Kidney epithelial cell (primary cell): ENCODE measurements at regions not wholly inside any gene's neighbourhood (a gene's known extent, or its start where the extent isn't known, plus 50 kb on each side); places are given as distances from the start of the nearest gene placed in this dataset.
A peak's percentile ranks its signal among the peaks of the same experiment; 100 is the strongest.
"Not testable (repeated sequence)": the region's sequence is repeated elsewhere in the genome, so short reads cannot be mapped to it uniquely, and the experiment has no call there.

ENCODE experiments used
- DNase-seq: peaks from one replicate; pipeline ENCODE4 v3.0.0-alpha.2; 2010; ENCODE audit warnings: low read depth
- H3K27me3 ChIP-seq: 2 replicates; pipeline ENCODE4 v1.6.0; 2011; ENCODE audit warnings: low read length; ENCODE audit not compliant: control insufficient read depth, insufficient read depth
- H3K36me3 ChIP-seq: 2 replicates; pipeline ENCODE4 v1.5.1; 2011; ENCODE audit warnings: low read length; ENCODE audit not compliant: control insufficient read depth, insufficient read depth
- H3K4me3 ChIP-seq: 2 replicates; pipeline ENCODE4 v1.5.1; 2011; ENCODE audit warnings: low read depth, mild to moderate bottlenecking, control low read depth, low read length
- TF ChIP-seq, protein P1 (sequence below): IDR thresholded peaks from 2 replicates; pipeline ENCODE4 v1.5.1; 2011; ENCODE audit warnings: mild to moderate bottlenecking, moderate library complexity, low read length, control low read depth, inconsistent platforms; ENCODE audit not compliant: insufficient read depth, poor library complexity, severe bottlenecking

GRCh38 chr4:189143263-189143952, 797.3 kb upstream of the FRG1 start:
- H3K36me3 ChIP-seq: no peaks in the 10 kb centered on the region
- peak; percentile 79 for DNase-seq
- TF ChIP-seq, protein P1, sequence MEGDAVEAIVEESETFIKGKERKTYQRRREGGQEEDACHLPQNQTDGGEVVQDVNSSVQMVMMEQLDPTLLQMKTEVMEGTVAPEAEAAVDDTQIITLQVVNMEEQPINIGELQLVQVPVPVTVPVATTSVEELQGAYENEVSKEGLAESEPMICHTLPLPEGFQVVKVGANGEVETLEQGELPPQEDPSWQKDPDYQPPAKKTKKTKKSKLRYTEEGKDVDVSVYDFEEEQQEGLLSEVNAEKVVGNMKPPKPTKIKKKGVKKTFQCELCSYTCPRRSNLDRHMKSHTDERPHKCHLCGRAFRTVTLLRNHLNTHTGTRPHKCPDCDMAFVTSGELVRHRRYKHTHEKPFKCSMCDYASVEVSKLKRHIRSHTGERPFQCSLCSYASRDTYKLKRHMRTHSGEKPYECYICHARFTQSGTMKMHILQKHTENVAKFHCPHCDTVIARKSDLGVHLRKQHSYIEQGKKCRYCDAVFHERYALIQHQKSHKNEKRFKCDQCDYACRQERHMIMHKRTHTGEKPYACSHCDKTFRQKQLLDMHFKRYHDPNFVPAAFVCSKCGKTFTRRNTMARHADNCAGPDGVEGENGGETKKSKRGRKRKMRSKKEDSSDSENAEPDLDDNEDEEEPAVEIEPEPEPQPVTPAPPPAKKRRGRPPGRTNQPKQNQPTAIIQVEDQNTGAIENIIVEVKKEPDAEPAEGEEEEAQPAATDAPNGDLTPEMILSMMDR: no peak

GRCh38 chr4:189147005-189147929, 793.4 kb upstream of the FRG1 start:
- H3K4me3 ChIP-seq: no peak overlapping the region
- no peaks in the 10 kb centered on the region for H3K27me3 ChIP-seq
- no peaks in the 10 kb centered on the region for H3K36me3 ChIP-seq
- TF ChIP-seq, protein P1: no peak
- no peak for DNase-seq

More at GRCh38 chr4:189143263-189143952, 797.3 kb upstream of the FRG1 start:
- Histone ChIP-seq H3K27me3 (no peaks in the 10 kb centered on the region), H3K4me3 (no peak overlapping the region)

GRCh38 chr4:189155083-189155482, 785.6 kb upstream of the FRG1 start:
- not testable (repeated sequence) for DNase-seq, H3K36me3 ChIP-seq, H3K4me3 ChIP-seq, H3K27me3 ChIP-seq

DNA sequence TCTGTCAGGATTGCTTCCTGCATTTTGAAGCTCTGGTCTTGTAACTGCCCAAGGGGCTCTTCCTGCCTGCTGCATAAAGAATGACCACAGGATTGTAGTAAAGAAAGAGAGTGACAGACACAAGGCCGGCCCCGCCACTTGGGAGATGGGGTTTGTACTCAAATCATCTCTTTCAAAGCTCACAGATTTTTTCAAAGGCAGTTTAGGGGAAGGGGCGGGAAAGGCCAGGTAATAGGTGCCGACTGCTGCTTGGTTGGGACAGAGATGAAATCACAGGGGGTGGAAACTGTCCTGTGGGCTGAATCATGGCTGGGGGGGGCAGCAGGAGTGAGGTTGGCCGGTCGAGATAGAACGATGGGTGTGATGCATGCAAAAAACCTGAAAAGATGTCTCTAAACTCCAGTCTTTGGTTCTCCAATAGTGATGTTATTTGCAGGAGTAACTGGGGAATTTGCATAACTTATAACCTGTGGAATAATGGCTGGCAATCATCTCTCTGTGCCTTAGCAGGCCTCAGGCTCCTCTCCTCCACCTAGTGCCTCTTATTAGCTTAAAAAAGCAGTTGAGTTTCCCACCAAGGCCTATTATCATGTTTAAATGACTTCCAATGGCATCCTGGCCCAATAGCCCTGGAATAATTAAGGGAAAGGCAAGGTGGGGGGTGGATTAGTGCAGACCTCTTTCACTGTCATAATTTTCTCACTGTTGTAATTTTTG, 778.4 kb upstream of the FRG1 start:
- TF ChIP-seq, protein P1: no peak
- no peak for DNase-seq
- Histone ChIP-seq H3K36me3 (no peaks in the 10 kb centered on the region), H3K4me3 (no peak overlapping the region), H3K27me3 (no peaks in the 10 kb centered on the region)

- no peak overlapping the region for H3K4me3 ChIP-seq
- no peaks in the 10 kb centered on the region for H3K36me3 ChIP-seq
- no peaks in the 10 kb centered on the region for H3K27me3 ChIP-seq
- DNase-seq: no peak
- TF ChIP-seq, protein P1: no peak
Measured at GRCh38 chr4:189162888-189163287, 777.8 kb upstream of the FRG1 start.

- Histone ChIP-seq H3K27me3 (no peaks in the 10 kb centered on the region), H3K36me3 (no peaks in the 10 kb centered on the region), H3K4me3 (no peak overlapping the region)
- TF ChIP-seq, protein P1: no peak
- no peak for DNase-seq
Measured at GRCh38 chr4:189176002-189176401, 764.7 kb upstream of the FRG1 start.
